ENCODE measurements at regions not wholly inside any gene's neighbourhood (a gene's known extent, or its start where the extent isn't known, plus 50 kb on each side); places are given as distances from the start of the nearest gene placed in this dataset.

DNA sequence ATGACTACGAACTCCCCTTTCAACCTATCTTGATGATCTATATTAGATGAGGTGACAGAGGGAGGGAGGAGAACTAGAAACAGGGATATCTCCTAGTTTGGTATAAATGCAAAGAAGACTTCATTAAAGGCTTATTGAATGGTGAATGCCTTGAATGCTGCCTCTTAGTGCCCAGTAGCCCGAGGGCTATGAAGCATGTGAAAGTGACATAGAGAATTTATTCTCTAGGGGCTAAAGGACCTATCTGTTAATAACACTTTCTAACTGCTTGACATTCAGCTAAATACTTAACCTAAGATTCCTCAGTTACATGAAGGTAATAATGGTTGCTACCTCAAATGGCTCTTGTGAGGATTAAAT is 764.1 kb downstream of the LTN1 start:
- no peaks in the 10 kb centered on the region for H3K36me3 ChIP-seq (ENCODE audit: low read depth)
- H3K4me3 ChIP-seq, result no peak overlapping the region
- DNase-seq (no peak), ATAC-seq (no peak)
- no peaks in the 10 kb centered on the region for H3K4me1 ChIP-seq (ENCODE audit: low read depth)
- TF ChIP-seq, protein P1, sequence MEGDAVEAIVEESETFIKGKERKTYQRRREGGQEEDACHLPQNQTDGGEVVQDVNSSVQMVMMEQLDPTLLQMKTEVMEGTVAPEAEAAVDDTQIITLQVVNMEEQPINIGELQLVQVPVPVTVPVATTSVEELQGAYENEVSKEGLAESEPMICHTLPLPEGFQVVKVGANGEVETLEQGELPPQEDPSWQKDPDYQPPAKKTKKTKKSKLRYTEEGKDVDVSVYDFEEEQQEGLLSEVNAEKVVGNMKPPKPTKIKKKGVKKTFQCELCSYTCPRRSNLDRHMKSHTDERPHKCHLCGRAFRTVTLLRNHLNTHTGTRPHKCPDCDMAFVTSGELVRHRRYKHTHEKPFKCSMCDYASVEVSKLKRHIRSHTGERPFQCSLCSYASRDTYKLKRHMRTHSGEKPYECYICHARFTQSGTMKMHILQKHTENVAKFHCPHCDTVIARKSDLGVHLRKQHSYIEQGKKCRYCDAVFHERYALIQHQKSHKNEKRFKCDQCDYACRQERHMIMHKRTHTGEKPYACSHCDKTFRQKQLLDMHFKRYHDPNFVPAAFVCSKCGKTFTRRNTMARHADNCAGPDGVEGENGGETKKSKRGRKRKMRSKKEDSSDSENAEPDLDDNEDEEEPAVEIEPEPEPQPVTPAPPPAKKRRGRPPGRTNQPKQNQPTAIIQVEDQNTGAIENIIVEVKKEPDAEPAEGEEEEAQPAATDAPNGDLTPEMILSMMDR (IDR thresholded peaks at IDR 0.05), result no peak
- no peaks in the 10 kb centered on the region for H3K9me3 ChIP-seq
- intact Hi-C loops (cut with DNase I, micrococcal nuclease), result no loop called here

DNA sequence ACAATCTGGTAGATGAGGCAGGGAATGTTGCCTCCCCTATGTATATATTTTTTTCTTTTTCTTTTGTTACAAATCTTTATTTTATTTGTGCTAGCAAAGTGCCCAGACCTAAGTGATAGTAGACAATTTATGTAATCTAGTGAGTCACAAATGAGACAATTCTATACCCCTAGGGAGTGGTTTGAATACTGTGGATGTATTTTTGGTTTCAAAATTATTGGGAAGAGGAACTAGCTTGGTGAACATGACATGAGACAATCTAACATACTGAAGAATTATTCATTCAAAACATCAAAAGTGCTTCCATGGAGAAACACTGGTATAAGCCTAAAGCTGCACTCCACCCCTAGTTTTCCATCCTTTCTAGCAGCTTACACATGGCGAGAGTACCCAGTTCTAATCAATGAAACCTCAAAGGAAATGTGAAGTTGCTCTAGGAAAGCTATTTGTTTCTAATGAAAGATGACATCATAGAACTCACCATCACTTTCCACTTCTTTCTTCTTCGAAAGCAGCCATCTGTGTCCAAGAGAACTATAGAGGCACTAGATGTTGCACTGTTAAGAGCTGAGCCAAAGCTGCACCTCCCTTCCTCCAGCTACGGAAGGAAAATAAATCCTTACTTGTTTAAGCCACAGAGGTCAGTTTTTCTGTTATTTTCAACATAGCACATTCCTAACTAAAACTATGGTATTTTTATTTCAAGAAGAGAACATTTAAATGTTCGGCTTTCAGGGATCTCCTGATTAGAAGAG is 764.6 kb downstream of the LTN1 start:
- TF ChIP-seq, protein P1 (IDR thresholded peaks at IDR 0.05), result no peak
- no peak overlapping the region for H3K4me3 ChIP-seq
- ATAC-seq (no peak), DNase-seq (no peak)
- H3K36me3 ChIP-seq (ENCODE audit: low read depth), result no peaks in the 10 kb centered on the region
- H3K4me1 ChIP-seq (ENCODE audit: low read depth), result no peaks in the 10 kb centered on the region
- intact Hi-C loops (cut with DNase I, micrococcal nuclease), result no loop called here
- no peaks in the 10 kb centered on the region for H3K9me3 ChIP-seq

DNA sequence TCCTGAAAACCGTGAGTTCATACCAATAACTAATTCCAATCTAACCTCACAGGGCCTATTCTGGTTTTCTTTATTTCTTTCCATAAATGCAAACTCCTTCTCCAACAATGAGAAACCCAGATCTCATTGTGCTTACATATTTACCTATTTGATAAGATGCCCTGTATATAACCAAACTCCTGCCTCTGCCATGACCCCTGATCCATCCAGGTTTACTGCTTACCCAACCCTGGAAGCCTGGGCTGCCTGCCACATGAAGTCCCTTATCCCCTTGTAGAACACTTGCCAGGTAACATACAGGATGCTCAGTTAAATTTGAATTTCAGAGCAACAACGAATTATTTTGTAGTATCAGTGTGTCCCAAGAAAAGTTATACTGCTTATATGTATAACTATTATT is 766.1 kb downstream of the LTN1 start:
- ATAC-seq, result no peak
- TF ChIP-seq, protein P1 (IDR thresholded peaks at IDR 0.05), result no peak
- DNase-seq, result no peak
- intact Hi-C loops (cut with DNase I, micrococcal nuclease), result no loop called here
- Histone ChIP-seq H3K4me1 (ENCODE audit: low read depth) (no peaks in the 10 kb centered on the region), H3K36me3 (ENCODE audit: low read depth) (no peaks in the 10 kb centered on the region), H3K4me3 (no peak overlapping the region), H3K9me3 (no peaks in the 10 kb centered on the region)

DNA sequence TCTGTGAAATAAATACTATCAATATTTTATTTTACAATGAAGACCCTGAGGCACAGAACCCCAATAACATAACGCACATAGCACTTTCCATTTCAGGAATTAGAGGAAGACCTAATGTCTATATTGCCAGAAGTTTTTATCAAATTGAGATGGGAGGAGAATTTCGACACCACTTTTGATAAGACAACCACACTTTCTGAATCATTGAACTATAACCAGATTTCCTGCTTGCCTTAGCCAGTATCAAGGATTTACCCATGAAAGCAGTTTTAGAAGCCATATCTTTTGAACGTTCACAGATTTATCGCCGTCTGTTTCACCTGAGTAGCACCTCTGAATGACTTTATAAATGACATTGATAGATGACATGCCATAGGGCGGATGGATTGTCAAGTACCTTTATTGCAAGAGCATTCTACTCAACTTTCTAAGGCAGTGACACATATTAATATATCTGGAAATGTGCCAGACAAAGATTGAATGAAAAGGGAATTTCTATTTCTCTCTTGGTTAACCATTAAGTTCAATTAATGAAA is 768.4 kb downstream of the LTN1 start:
- no peak for ATAC-seq

DNA sequence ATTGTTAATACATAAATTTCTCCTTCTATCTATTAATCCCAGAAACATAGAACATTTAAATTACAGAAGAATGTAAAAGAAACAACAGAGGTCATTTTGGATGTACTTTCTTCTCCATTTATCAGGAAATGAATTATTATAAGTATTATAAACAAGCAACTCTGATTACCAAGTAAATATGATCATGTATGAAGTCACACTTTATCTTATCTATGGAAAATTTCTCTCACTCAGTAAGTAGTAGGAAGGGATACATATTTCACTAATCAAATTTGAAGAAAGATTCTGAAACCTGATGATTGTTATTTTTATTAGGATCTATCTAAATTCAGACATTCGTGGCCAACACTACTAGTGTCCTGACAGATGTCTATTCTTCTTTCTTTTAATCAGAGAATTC is 770.7 kb downstream of the LTN1 start:
- H3K9me3 ChIP-seq, result no peaks in the 10 kb centered on the region
- TF ChIP-seq, protein P1 (IDR thresholded peaks at IDR 0.05), result no peak
- no peaks in the 10 kb centered on the region for H3K36me3 ChIP-seq (ENCODE audit: low read depth)
- DNase-seq (no peak), ATAC-seq (no peak)
- H3K4me1 ChIP-seq (ENCODE audit: low read depth), result no peaks in the 10 kb centered on the region
- intact Hi-C loops (cut with DNase I, micrococcal nuclease), result no loop called here
- no peak overlapping the region for H3K4me3 ChIP-seq

More for the DNA sequence above, 768.4 kb downstream of the LTN1 start:
- no peaks in the 10 kb centered on the region for H3K9me3 ChIP-seq
- no peaks in the 10 kb centered on the region for H3K36me3 ChIP-seq (ENCODE audit: low read depth)
- no peak for DNase-seq
- intact Hi-C loops (cut with DNase I, micrococcal nuclease), result no loop called here
- no peak overlapping the region for H3K4me3 ChIP-seq
- TF ChIP-seq, protein P1 (IDR thresholded peaks at IDR 0.05), result no peak
- H3K4me1 ChIP-seq (ENCODE audit: low read depth), result no peaks in the 10 kb centered on the region
